Thoracic aorta (tissue), 2 donors: ENCODE measurements at regions not wholly inside any gene's neighbourhood (a gene's known extent, or its start where the extent isn't known, plus 50 kb on each side); places are given as distances from the start of the nearest gene placed in this dataset.

Source experiments
- ATAC-seq: fragments of 150-250 bp; one replicate; pipeline ENCODE4 v1.8.0; 2017; ENCODE audit warnings: low read depth; ENCODE audit not compliant: insufficient number of reproducible peaks, low FRiP score
- DNase-seq: peaks from one replicate; pipeline ENCODE4 v3.0.0-alpha.2; 2020; ENCODE audit warnings: low spot score
- H3K27ac ChIP-seq, 2 donors: fragments of 200-600 bp; sonication (generic); 1 replicate in 1 of 2; 2 replicates in 1 of 2; pipeline ENCODE4 v1.5.1; 2016; ENCODE audit warnings: mild to moderate bottlenecking in 2 of 2, moderate library complexity in 2 of 2
- H3K27me3 ChIP-seq: fragments of 200-600 bp; sonication (generic); replicated peaks from 2 replicates; pipeline ENCODE4 v1.6.0; 2016; ENCODE audit warnings: mild to moderate bottlenecking; ENCODE audit not compliant: insufficient read depth
- H3K36me3 ChIP-seq: fragments of 200-600 bp; sonication (generic); one replicate; pipeline ENCODE4 v1.5.1; 2016
- H3K4me1 ChIP-seq, 2 donors: fragments of 200-600 bp; sonication (generic); 1 replicate in 1 of 2; 2 replicates in 1 of 2; pipeline versions ENCODE4 v1.5.1 to v1.6.0; 2016; ENCODE audit warnings: low read depth in 2 of 2, mild to moderate bottlenecking in 1 of 2; ENCODE audit not compliant: control insufficient read depth in 1 of 2
- H3K4me3 ChIP-seq: fragments of 200-600 bp; sonication (generic); 2 replicates; pipeline ENCODE4 v1.5.1; 2016; ENCODE audit warnings: mild to moderate bottlenecking
- H3K9me3 ChIP-seq: fragments of 200-600 bp; sonication (generic); 2 replicates; pipeline ENCODE4 v1.5.1; 2016
- CTCF ChIP-seq: fragments of 200-600 bp; sonication (generic); IDR thresholded peaks from one replicate; pipeline ENCODE4 v1.5.1; 2019; ENCODE audit warnings: antibody characterized with exemption

- H3K4me3 ChIP-seq = no peak overlapping the region
- no peak for ATAC-seq
Observed at GRCh38 chr3:178456621-178457285, 79.5 kb upstream of the KCNMB2 start.

GRCh38 chr3:178457511-178457910 is 78.7 kb upstream of the KCNMB2 start:
- peaks cover 9 to 17% of the 10 kb centered on the region in 2 donors for H3K4me1 ChIP-seq
- no peak for DNase-seq
- no peak overlapping the region for H3K4me3 ChIP-seq
- H3K36me3 ChIP-seq = no peaks in the 10 kb centered on the region
- no peak for ATAC-seq
- no peaks in the 10 kb centered on the region for H3K27me3 ChIP-seq
- H3K9me3 ChIP-seq = no peaks in the 10 kb centered on the region
- TF ChIP-seq CTCF = no peak
- H3K27ac ChIP-seq = no peak overlapping the region

More at GRCh38 chr3:178456621-178457285, 79.5 kb upstream of the KCNMB2 start:
- TF ChIP-seq CTCF = no peak
- DNase-seq = no peak
- Histone ChIP-seq H3K27me3 (no peaks in the 10 kb centered on the region), H3K27ac (no peak overlapping the region), H3K36me3 (no peaks in the 10 kb centered on the region), H3K4me1 (peaks cover 9 to 17% of the 10 kb centered on the region in 2 donors), H3K9me3 (no peaks in the 10 kb centered on the region)

GRCh38 chr3:178458313-178459037 is 77.8 kb upstream of the KCNMB2 start:
- no peak for TF ChIP-seq CTCF
- H3K9me3 ChIP-seq = no peaks in the 10 kb centered on the region
- no peak for DNase-seq
- ATAC-seq = no peak
- H3K27me3 ChIP-seq = no peaks in the 10 kb centered on the region
- H3K27ac ChIP-seq = no peak overlapping the region
- H3K36me3 ChIP-seq = no peaks in the 10 kb centered on the region
- peaks cover 9 to 17% of the 10 kb centered on the region in 2 donors for H3K4me1 ChIP-seq
- H3K4me3 ChIP-seq = no peak overlapping the region

- Histone ChIP-seq H3K4me3 (no peak overlapping the region), H3K9me3 (no peaks in the 10 kb centered on the region), H3K27me3 (no peaks in the 10 kb centered on the region), H3K36me3 (no peaks in the 10 kb centered on the region), H3K27ac (no peak overlapping the region), H3K4me1 (peaks cover 9 to 14% of the 10 kb centered on the region in 2 donors)
- ATAC-seq (no peak), DNase-seq (no peak)
- no peak for TF ChIP-seq CTCF
Observed at GRCh38 chr3:178459038-178459410, 77.2 kb upstream of the KCNMB2 start.

- DNase-seq (no peak), ATAC-seq (no peak)
- no peaks in the 10 kb centered on the region for H3K36me3 ChIP-seq
- no peak overlapping the region for H3K4me3 ChIP-seq
- no peaks in the 10 kb centered on the region for H3K27me3 ChIP-seq
- TF ChIP-seq CTCF = no peak
- H3K27ac ChIP-seq = no peak overlapping the region
- H3K4me1 ChIP-seq = no peaks in the 10 kb centered on the region
- no peaks in the 10 kb centered on the region for H3K9me3 ChIP-seq
Observed at GRCh38 chr3:178465260-178466180, 70.7 kb upstream of the KCNMB2 start.
